Suprapubic skin (tissue), 3 donors: ENCODE measurements at regions not wholly inside any gene's neighbourhood (a gene's known extent, or its start where the extent isn't known, plus 50 kb on each side); places are given as distances from the start of the nearest gene placed in this dataset.

Source experiments
- EP300 ChIP-seq: sonication (generic); formaldehyde crosslinking; IDR thresholded peaks from one replicate; pipeline ENCODE4 v1.6.1; 2017; ENCODE audit warnings: antibody characterized with exemption
- TF ChIP-seq, protein P1 (sequence below), 2 donors: fragments of 200-600 bp in 1 of 2; fragments of 450-650 bp in 1 of 2; sonication (generic) in 1 of 2; IDR thresholded peaks; one replicate each; pipeline ENCODE4 v1.5.1; 2016 to 2019; ENCODE audit warnings: antibody characterized with exemption in 2 of 2, mild to moderate bottlenecking in 1 of 2, moderate library complexity in 1 of 2

DNA sequence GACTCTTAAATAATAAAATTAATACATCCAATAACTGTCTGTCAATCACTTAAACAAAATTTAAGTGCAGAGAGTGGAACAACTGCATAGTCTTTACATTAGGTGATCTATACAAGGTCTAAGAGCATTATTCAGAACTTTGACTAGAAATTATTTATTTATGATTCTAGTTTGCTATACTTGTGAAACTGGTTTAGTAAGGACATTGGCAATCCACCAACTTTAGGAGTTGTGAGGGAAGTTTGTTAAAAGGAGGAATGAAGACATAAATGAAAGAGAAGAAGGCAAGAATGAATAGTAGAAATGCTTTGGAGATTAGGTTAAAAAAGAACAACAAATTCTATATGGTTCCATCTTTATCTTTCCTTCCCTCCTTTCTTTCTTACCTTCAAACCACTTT is 217.5 kb downstream of the GPD2 start:
- TF ChIP-seq, protein P1, sequence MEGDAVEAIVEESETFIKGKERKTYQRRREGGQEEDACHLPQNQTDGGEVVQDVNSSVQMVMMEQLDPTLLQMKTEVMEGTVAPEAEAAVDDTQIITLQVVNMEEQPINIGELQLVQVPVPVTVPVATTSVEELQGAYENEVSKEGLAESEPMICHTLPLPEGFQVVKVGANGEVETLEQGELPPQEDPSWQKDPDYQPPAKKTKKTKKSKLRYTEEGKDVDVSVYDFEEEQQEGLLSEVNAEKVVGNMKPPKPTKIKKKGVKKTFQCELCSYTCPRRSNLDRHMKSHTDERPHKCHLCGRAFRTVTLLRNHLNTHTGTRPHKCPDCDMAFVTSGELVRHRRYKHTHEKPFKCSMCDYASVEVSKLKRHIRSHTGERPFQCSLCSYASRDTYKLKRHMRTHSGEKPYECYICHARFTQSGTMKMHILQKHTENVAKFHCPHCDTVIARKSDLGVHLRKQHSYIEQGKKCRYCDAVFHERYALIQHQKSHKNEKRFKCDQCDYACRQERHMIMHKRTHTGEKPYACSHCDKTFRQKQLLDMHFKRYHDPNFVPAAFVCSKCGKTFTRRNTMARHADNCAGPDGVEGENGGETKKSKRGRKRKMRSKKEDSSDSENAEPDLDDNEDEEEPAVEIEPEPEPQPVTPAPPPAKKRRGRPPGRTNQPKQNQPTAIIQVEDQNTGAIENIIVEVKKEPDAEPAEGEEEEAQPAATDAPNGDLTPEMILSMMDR (IDR thresholded peaks at IDR 0.05), result no peak
- TF ChIP-seq EP300, result no peak
